SK-N-SH treated with all-trans-retinoic acid at 6 μM for 48 hours (cell line): ENCODE measurements at regions not wholly inside any gene's neighbourhood (a gene's known extent, or its start where the extent isn't known, plus 50 kb on each side); places are given as distances from the start of the nearest gene placed in this dataset.

Experiments
- ATAC-seq: fragments of 200-7000 bp; cut with Tn5 transposase; 3 replicates; pipeline ENCODE4 v1.9.1; 2020; ENCODE audit warnings: mild to moderate bottlenecking, moderate library complexity
- ARNTL ChIP-seq: fragments of 450-650 bp; formaldehyde crosslinking; IDR thresholded peaks from 2 replicates; pipeline ENCODE4 v1.5.0; 2020; ENCODE audit warnings: low read depth, mild to moderate bottlenecking, moderate library complexity, borderline replicate concordance
- BACH2 ChIP-seq: fragments of 250-450 bp; sonication (Bioruptor Pico); IDR thresholded peaks from 2 replicates; pipeline ENCODE4 v1.9.0; 2021; ENCODE audit warnings: mild to moderate bottlenecking, borderline replicate concordance
- ESRRG ChIP-seq: fragments of 250-450 bp; sonication (Bioruptor Pico); IDR thresholded peaks from 2 replicates; pipeline ENCODE4 v1.6.1; 2021; ENCODE audit warnings: mild to moderate bottlenecking
- GLIS3 ChIP-seq: fragments of 250-450 bp; sonication (Bioruptor Pico); IDR thresholded peaks from 2 replicates; pipeline ENCODE4 v1.5.0; 2020; ENCODE audit warnings: mild to moderate bottlenecking, moderate library complexity
- OSR1 ChIP-seq: fragments of 250-450 bp; sonication (Bioruptor Pico); IDR thresholded peaks from 2 replicates; pipeline ENCODE4 v1.8.0; 2022; ENCODE audit warnings: moderate library complexity, mild to moderate bottlenecking, inconsistent platforms
- POU6F1 ChIP-seq: fragments of 250-450 bp; sonication (Bioruptor Pico); IDR thresholded peaks from 2 replicates; pipeline ENCODE4 v1.8.0; 2021; ENCODE audit warnings: low read depth, mild to moderate bottlenecking, moderate library complexity, borderline replicate concordance
- PPARA ChIP-seq: fragments of 250-450 bp; sonication (Bioruptor Pico); IDR thresholded peaks from 2 replicates; pipeline ENCODE4 v1.5.0; 2020; ENCODE audit warnings: mild to moderate bottlenecking, borderline replicate concordance
- RARB ChIP-seq: fragments of 250-450 bp; sonication (Bioruptor Pico); IDR thresholded peaks from 2 replicates; pipeline ENCODE4 v1.8.0; 2021; ENCODE audit warnings: mild to moderate bottlenecking, moderate library complexity
- SNAI2 ChIP-seq: fragments of 250-450 bp; sonication (Bioruptor Pico); IDR thresholded peaks from 2 replicates; pipeline ENCODE4 v1.5.0; 2020; ENCODE audit warnings: mild to moderate bottlenecking, moderate library complexity
- TOX ChIP-seq: fragments of 250-450 bp; sonication (Bioruptor Pico); IDR thresholded peaks from 2 replicates; pipeline ENCODE4 v1.8.0; 2021; ENCODE audit warnings: mild to moderate bottlenecking, moderate library complexity, borderline replicate concordance
- ZC3H10 ChIP-seq: fragments of 250-450 bp; sonication (Bioruptor Pico); IDR thresholded peaks from 2 replicates; pipeline ENCODE4 v1.5.1; 2021; ENCODE audit warnings: mild to moderate bottlenecking, moderate library complexity
- ZFP3 ChIP-seq: fragments of 250-450 bp; sonication (Bioruptor Pico); IDR thresholded peaks from 2 replicates; pipeline ENCODE4 v1.5.0; 2020; ENCODE audit warnings: mild to moderate bottlenecking, moderate library complexity
- ZNF565 ChIP-seq: fragments of 450-650 bp; formaldehyde crosslinking; conservative IDR thresholded peaks from 2 replicates; pipeline ENCODE4 v1.5.0; 2020; ENCODE audit warnings: low read depth, mild to moderate bottlenecking, moderate library complexity
- ZNF70 ChIP-seq: fragments of 450-650 bp; formaldehyde crosslinking; IDR thresholded peaks from 2 replicates; pipeline ENCODE4 v1.5.0; 2020; ENCODE audit warnings: mild to moderate bottlenecking, moderate library complexity
- ZNF8 ChIP-seq: fragments of 450-650 bp; formaldehyde crosslinking; IDR thresholded peaks from 2 replicates; pipeline ENCODE4 v1.5.0; 2020; ENCODE audit warnings: mild to moderate bottlenecking, moderate library complexity
- TF ChIP-seq, protein P1 (sequence below): fragments of 250-450 bp; sonication (Bioruptor Pico); IDR thresholded peaks from 2 replicates; pipeline ENCODE4 v1.5.1; 2020; ENCODE audit warnings: low read depth, mild to moderate bottlenecking, moderate library complexity
- TF ChIP-seq, protein P2 (sequence below): fragments of 250-450 bp; sonication (Bioruptor Pico); IDR thresholded peaks from 2 replicates; pipeline ENCODE4 v1.5.1; 2021; ENCODE audit warnings: mild to moderate bottlenecking, moderate library complexity
- TF ChIP-seq, protein P3 (sequence below): fragments of 250-450 bp; sonication (Bioruptor Pico); IDR thresholded peaks from 2 replicates; pipeline ENCODE4 v1.8.0; 2020; ENCODE audit warnings: mild to moderate bottlenecking, moderate library complexity, borderline replicate concordance
- TF ChIP-seq, protein P4 (sequence below): fragments of 250-450 bp; sonication (Bioruptor Pico); IDR thresholded peaks from 2 replicates; pipeline ENCODE4 v1.5.0; 2020; ENCODE audit warnings: mild to moderate bottlenecking, moderate library complexity

GRCh38 chr20:57851025-57851682 is 141.3 kb upstream of the PMEPA1 start:
- TF ChIP-seq ZNF565 (no peak), TOX (CRISPR knock-in tag) (no peak), GLIS3 (CRISPR knock-in tag) (no peak), BACH2 (CRISPR knock-in tag) (no peak), RARB (CRISPR knock-in tag) (no peak), ESRRG (CRISPR knock-in tag) (no peak), ZC3H10 (no peak), SNAI2 (CRISPR knock-in tag) (no peak), OSR1 (no peak), ZFP3 (no peak), POU6F1 (no peak), PPARA (CRISPR knock-in tag) (no peak)
- TF ChIP-seq, protein P1, sequence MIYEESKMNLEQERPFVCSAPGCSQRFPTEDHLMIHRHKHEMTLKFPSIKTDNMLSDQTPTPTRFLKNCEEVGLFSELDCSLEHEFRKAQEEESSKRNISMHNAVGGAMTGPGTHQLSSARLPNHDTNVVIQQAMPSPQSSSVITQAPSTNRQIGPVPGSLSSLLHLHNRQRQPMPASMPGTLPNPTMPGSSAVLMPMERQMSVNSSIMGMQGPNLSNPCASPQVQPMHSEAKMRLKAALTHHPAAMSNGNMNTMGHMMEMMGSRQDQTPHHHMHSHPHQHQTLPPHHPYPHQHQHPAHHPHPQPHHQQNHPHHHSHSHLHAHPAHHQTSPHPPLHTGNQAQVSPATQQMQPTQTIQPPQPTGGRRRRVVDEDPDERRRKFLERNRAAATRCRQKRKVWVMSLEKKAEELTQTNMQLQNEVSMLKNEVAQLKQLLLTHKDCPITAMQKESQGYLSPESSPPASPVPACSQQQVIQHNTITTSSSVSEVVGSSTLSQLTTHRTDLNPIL = no peak
- TF ChIP-seq, protein P2, sequence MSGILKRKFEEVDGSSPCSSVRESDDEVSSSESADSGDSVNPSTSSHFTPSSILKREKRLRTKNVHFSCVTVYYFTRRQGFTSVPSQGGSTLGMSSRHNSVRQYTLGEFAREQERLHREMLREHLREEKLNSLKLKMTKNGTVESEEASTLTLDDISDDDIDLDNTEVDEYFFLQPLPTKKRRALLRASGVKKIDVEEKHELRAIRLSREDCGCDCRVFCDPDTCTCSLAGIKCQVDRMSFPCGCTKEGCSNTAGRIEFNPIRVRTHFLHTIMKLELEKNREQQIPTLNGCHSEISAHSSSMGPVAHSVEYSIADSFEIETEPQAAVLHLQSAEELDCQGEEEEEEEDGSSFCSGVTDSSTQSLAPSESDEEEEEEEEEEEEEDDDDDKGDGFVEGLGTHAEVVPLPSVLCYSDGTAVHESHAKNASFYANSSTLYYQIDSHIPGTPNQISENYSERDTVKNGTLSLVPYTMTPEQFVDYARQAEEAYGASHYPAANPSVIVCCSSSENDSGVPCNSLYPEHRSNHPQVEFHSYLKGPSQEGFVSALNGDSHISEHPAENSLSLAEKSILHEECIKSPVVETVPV = no peak
- no peak for ATAC-seq

DNA sequence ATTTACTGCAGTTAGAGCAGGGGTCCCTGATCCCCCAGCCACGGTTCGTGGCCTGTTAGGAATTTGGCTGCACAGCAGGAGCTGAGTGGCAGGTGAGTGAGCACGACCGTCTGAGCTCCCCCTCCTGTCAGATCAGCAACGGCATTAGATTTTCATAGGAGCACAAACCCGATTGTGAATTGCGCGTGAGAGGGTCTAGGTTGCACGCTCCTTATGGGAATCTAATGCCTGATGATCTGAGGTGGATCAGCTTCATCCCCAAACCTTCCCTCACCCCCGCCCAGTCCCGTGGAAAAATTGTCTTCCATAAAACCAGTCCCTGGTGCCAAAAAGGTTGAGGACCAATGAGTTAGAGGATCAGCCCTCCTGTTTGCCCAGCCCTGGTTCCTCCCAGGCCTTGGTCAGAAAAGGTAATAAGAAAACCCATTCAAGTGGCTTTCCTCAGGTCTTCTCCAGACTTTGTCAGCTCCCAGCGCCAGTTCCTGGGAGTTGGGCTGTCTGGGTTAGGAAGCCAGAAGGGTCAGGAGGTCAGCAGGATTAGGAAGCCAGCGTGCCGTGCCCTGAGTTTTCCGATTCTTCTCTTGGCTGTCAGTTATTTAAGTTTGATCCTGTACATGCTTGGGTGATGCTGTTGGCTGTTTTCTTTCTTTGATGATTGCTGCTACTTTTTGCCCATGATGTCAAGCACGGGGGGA is 139.9 kb upstream of the PMEPA1 start:
- TF ChIP-seq ZNF8 (CRISPR knock-in tag) (no peak), POU6F1 (no peak), ZC3H10 (no peak), ARNTL (CRISPR knock-in tag) (no peak), SNAI2 (CRISPR knock-in tag) (no peak), RARB (CRISPR knock-in tag) (no peak), TOX (CRISPR knock-in tag) (no peak), PPARA (CRISPR knock-in tag) (no peak), ZNF70 (no peak), ESRRG (CRISPR knock-in tag) (no peak), GLIS3 (CRISPR knock-in tag) (no peak)
- TF ChIP-seq, protein P3, sequence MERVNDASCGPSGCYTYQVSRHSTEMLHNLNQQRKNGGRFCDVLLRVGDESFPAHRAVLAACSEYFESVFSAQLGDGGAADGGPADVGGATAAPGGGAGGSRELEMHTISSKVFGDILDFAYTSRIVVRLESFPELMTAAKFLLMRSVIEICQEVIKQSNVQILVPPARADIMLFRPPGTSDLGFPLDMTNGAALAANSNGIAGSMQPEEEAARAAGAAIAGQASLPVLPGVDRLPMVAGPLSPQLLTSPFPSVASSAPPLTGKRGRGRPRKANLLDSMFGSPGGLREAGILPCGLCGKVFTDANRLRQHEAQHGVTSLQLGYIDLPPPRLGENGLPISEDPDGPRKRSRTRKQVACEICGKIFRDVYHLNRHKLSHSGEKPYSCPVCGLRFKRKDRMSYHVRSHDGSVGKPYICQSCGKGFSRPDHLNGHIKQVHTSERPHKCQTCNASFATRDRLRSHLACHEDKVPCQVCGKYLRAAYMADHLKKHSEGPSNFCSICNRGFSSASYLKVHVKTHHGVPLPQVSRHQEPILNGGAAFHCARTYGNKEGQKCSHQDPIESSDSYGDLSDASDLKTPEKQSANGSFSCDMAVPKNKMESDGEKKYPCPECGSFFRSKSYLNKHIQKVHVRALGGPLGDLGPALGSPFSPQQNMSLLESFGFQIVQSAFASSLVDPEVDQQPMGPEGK = no peak
- TF ChIP-seq, protein P1 = no peak
- TF ChIP-seq, protein P4, sequence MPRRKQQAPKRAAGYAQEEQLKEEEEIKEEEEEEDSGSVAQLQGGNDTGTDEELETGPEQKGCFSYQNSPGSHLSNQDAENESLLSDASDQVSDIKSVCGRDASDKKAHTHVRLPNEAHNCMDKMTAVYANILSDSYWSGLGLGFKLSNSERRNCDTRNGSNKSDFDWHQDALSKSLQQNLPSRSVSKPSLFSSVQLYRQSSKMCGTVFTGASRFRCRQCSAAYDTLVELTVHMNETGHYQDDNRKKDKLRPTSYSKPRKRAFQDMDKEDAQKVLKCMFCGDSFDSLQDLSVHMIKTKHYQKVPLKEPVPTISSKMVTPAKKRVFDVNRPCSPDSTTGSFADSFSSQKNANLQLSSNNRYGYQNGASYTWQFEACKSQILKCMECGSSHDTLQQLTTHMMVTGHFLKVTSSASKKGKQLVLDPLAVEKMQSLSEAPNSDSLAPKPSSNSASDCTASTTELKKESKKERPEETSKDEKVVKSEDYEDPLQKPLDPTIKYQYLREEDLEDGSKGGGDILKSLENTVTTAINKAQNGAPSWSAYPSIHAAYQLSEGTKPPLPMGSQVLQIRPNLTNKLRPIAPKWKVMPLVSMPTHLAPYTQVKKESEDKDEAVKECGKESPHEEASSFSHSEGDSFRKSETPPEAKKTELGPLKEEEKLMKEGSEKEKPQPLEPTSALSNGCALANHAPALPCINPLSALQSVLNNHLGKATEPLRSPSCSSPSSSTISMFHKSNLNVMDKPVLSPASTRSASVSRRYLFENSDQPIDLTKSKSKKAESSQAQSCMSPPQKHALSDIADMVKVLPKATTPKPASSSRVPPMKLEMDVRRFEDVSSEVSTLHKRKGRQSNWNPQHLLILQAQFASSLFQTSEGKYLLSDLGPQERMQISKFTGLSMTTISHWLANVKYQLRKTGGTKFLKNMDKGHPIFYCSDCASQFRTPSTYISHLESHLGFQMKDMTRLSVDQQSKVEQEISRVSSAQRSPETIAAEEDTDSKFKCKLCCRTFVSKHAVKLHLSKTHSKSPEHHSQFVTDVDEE = no peak
- no peak for ATAC-seq
